GM03348 (cell line): ENCODE measurements at regions not wholly inside any gene's neighbourhood (a gene's known extent, or its start where the extent isn't known, plus 50 kb on each side); places are given as distances from the start of the nearest gene placed in this dataset.

Source experiments
- DNase-seq: peaks from one replicate; pipeline ENCODE4 v3.0.0; 2012; ENCODE audit warnings: low spot score

DNA sequence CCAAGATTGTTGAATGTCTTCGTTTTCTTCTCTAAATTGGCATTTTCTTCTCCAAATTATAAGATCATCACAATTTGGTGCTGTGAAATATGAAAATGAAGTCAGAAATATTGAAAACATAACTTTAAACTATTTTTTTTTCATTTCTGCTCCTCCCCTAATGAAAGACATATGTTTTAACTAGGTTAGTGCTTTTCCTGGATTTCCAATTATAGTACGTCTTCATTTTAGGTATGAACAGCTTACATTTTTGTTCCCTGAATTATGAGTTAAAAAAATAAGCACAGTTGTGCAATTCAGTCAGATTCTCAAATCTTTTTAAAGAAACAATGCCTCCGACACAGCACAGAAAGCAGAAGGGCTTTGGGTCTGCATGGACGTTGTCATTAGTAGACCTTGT, 83.5 kb upstream of the CFAP20DC start:
- peak; percentile 51 for DNase-seq

DNA sequence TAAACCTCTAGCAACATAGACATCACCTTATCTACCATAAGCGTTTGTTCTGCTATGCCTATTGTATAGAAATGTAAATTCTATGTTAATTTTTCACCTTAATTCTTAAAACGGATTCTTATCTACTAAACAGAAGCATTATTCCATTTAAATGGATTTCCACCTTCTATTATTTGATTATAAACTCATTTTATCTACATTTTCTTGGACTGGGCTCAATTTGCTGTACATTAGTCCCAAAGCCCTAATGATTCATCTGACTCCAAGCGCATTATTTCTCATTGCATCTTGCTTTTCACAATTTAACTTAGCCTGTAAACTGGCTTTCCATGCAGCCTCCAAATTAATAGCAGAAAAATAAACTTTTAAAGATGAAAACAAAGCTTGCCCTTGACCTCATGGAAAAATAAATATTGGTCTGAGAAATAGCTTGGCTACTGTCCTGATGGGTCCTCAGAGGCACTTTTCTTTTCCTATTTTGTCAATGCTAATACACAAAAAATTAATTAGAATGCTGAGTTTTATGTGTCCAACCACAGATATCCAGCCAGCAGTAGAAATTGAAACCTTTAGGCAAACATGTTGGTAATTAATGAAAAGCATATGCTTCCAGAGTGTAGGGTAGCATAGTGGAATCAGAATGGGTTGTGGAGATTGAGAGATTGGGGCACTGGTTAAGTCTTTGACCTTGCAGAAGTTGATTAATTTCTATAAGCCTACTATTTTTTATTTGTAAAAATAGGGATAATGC, 81.4 kb upstream of the CFAP20DC start:
- DNase-seq = no peak

DNA sequence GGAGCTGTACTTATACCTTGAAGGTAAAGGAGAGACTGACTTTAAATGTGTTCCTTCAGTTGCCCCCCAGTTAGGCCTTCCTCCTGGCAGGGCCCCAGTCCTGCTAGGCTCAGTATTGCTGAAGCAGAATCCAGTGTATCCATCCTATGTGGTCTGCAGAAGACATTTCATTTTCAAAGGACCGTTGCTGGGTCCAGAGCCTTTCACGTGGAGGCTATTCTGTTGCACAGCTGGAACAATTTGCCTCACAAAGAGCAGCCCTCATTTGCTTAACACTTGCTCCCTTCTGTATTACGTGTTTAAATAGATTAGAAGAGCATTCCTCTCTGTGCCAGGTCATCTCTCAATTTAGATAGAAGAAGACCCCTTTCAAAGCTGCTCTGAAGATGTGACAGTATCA, 78.9 kb upstream of the CFAP20DC start:
- DNase-seq = no peak

DNA sequence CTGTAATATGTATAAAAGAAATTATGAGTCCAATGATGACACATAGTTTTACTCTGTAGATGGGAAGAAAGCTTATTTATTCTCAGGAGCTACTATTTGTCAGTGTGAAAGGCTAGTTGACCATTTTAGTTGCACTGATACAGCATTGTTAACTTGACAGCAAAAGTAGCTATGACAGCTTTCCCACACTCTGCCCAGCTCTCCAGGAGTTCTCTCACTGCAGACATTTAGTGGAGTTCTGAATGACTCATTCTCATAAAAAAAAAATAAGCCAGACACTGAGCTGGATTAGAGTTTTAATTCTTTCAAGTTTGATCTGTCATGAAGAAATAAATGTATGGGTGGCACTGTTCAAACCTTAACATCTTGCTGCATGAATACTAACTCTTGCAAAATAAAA, 77.2 kb upstream of the CFAP20DC start:
- DNase-seq = peak; percentile 78

DNA sequence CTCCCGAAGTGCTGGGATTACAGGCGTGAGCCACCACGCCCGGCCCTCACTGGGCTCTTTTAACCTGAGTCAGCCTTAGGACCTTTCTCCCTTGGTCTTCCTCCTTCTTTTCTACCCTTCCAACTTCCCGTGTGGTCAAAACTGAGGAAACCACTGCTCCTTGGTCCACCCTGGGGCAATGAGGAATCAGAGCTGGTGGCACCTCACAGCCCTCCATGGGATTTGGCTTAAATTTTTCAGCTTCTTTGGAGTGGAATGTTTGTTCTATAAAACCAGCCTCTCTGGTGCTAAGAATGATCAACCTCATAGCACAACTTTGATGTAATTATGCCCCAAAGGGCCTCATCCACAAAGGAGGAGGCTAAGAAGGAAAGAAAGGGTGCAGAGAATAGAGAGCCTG, 76.6 kb upstream of the CFAP20DC start:
- DNase-seq = no peak

DNA sequence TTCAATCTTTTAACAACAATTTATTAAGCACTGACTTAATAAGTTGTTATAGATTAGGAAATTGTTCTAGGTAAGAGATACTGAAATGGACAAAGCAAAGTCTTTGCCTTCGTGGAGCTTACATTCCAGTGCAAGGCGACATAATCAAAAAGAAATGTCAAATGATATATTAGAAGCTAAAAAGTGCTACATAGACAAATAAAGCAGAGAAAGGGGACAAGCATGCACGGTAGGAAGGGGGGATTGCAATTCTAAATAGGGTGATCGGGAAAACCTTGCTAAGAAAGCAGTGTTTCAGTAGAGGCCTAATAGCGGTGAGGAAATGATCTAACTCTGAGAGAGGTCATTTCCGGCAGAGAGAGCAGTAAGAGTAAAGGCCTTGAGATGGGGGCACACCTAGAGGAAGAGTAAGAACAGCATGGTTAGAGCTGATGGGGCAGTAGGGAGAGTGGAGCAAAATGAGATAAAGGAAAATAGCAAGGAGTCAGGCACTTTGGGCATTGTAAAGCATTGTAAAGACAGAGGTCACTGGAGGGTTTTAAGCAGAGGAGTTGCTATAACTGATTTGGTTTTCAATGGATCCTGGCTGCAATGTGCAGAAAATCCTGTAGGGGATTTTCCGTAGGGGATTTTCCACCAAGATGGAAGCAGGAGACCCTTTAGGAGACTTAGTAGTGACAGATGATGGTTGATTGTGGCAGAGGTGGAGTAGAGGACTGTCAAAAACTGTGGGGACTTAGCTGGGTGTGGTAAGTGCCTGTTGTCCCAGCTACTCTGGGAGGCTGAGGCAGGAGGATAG, 71.7 kb upstream of the CFAP20DC start:
- DNase-seq = no peak

DNA sequence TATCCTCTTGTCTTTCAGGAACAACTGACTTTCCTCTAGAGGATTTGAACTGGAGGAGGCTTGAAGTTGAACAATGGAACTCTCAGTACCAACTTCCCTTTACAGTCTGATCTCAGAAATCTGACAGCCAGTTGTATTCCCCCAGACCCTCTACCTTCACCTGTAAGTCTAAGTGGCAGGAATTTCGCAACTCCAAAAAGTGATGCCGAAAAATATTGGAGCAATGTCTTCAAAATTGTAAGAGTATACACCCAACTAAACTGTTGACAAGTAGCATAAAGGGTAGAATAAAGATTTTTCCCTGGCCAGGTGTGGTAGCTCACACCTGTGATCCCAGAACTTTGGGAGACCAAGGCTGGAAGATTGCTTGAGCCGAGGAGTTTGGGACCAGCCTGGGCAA, 69.1 kb upstream of the CFAP20DC start:
- no peak for DNase-seq

DNA sequence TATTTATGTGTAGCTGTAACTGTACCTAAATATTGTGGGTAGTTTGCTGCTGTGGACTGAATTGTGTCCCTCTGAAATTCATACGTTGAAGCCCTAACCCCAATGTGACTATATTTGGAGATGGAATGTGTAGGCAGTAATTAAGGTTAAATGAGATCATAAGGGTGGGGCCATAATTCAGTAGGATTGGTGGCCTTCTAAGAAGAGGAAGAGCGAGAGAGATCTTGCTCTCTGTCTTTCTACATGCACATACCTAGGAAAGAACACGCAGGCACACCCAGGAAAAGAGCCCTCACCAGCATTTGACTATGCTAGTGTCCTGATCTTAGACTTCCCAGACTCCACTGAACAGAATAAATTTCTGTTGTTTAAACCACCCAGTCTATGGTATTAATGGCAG, 67.6 kb upstream of the CFAP20DC start:
- DNase-seq = no peak

DNA sequence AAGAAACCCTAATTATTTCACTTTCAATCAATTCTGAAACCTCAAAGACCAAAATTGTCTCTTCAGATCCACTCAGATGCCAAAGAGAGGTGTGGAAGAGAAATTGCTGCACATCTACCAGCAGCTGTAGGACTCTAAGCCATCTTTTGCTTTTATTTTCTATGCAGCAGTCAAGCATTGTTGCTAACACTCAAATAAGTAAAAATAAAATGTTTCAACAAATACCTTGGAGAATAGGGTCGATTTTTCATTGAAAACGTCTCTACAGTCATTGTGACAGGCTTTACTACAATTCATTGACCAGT, 66.4 kb upstream of the CFAP20DC start:
- DNase-seq = no peak

DNA sequence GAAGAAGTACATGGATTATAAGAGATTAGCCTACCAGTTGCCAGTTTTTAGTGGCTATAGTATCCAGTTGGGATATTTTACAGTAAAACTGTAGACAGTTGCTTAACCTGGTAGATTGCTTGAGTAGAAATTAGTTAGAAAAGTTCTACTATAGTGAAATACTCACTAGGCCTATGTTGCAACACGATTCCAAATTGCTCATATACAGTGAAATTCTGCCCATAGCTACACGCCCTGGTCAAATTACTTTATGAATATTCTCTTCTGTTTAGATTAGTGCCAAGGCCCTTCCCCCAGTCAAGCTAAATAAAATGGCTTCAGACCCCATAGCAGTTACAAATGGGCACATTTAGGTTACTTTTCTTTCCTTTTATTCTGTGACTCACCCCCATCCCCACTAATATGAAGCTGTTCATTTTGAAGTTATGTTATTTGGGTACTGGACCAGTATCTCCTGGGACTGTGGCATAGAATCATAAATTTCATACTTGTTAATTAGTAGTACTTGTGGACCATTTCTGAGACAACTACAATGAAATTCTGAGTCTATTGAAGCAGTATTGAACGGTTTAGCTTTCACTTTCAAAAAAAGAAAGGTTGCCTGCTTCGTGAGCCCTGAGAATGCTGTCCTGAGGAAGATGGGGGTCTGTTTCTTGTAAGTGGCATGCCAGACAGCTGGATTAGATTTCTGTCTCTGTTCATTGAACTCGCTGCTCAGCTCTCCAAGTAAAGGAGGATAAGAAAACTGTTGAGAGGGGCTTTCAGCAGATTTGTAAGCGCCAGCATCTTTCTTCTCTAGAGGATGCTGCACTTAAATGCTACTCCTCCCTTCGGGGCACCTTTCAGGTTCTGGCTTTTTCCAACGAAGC, 65.8 kb upstream of the CFAP20DC start:
- peak; percentile 37 for DNase-seq

DNA sequence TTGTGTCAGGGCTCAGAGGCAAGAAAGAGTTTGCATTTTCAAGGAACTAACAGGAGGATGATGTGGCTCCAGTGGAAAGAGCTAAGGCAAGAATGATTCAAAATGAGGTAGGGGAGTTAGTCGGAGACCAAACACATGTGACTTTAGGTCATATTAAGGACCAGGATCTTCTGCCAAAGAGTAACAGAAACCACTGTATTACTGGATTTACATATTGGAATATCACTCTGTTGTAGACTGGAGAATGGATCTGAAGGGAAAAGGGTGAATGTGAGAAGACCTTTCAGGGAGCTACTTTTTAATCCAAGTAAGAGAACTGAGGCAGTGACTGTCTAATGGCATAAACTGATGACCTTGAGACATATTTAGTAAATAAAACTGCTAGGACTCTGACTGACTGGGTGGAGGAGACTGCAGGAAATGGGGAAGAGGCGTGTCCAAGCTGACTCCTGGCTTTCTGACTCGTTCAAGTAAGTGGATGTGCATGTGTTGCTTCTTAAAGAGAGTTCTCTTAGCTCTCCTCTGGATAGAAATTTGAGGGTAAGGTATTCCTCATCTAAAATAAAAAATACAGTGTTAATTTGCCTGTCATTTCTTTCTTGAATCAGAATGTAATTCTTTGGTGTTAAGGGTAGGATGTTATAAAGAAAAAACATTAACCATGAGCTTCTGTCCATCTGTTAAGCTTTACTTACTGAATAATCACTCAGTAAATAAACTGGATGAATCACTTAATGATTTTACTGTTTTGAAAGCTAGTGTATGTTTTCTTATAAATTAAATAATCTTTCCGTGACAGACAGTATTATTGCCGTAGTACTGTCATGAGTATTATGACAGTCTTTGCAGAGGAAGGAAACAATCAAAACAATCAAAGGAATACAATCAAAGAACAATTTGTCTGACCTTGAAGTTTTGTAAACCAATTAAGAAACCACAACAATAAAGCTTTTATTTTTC, 58.3 kb upstream of the CFAP20DC start:
- DNase-seq = peak; percentile 35

DNA sequence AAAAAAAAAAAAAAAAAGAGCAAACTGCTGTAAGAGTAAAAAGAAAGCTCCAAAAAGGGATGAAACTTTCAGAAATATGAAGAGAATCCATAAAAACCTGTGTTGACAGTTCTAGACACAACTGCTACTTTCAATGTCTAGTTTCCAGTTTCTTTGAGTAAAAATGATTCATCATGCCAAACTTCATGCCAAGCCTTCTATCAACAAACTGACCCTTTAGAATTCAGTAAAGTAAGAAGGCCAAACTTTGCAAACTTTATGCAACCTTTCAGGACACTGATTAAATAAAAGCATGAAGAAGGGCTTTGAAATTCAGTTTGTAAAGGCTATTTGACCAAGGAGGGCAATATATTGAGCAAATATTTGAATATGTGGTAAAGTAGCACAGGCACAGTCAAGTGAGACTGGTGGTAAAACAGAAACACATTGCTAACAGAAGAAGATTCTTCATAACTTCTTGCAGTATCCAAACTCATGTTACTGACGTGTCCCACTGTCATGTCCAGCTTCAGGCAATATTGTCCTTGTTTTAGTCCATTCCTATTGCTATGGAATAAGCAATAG, 56.3 kb upstream of the CFAP20DC start:
- no peak for DNase-seq

DNA sequence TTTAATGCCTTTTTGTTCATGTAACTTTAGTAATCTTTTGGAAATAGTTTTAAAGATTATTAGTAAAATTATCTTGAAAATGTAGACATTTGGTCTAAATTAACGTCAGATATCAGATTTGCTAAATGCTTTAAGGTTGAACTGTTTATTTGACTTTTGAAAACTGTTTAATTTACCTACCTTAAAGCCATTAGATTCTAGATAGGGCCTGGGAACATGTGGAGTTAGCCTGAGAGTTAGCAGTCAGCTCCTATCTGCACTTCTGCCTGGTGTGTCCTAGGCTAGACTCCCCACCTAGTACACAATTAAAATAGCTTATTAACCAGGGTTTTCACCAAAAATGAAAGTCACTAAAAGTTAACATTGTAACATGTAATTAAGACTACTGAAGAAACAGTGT, 53.7 kb upstream of the CFAP20DC start:
- no peak for DNase-seq

DNA sequence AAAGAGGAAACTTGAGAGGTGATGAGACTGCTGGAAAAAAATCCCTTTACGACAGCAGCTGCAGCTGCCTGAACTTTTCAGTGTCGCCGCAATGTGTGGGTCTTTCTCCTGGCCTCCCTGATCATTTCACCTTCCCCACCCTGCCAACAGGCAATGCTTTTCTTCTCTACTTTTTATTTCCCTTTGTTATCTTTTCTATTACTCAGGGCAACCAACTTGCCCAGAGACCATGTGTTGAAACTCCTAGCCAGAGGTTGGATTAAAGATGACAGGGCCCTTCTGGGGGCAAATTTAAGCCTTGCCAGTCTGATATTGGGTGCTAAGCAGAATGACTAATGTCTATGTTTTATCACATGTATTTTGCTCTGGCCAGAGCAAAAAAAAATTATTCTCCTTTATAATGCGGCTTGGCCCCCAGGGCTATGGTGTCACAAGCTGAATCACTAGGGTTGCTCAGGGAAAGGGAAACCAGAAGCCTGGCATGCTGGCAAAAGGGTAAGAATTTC, 51.5 kb upstream of the CFAP20DC start:
- no peak for DNase-seq
